ENCODE measurements at regions not wholly inside any gene's neighbourhood (a gene's known extent, or its start where the extent isn't known, plus 50 kb on each side); places are given as distances from the start of the nearest gene placed in this dataset.

DNA sequence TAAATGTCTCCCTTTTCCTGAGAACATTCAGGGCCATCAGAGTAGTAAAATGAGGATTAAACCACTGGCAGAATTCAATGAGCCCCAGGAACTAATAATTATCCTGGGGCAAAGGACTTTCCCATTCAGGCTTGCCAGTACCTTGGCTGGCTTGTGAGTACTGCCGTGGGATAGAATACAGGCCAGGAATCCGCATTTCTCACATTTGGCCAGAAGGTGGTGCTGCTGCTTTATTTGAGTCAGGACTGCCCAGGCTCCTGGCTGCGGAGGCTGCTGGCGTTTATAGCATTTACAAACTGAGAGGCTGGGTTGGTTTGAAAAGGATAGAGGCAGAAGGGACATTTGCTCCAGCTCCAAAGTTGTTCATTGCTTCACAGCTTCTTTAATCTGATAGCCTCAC, 91.4 kb downstream of the RTL9 start:
- Histone ChIP-seq H3K4me1 (no peaks in the 10 kb centered on the region), H3K4me3 (no peak overlapping the region), H3K36me3 (no peaks in the 10 kb centered on the region), H3K9me3 (no peaks in the 10 kb centered on the region), H3K27ac (no peak overlapping the region), H3K27me3 (peaks cover 0 to 52% (median 0%) of the 10 kb centered on the region in 7 donors)
- intact Hi-C loops (cut with DNase I), result loop anchor here in 8 of 10 donors (1.0 to 10.0 kb wide), 7 partner anchors 217 to 805 kb away; no protein-coding TSS in a partner anchor
- ATAC-seq (peak; percentile 79 to 92 (median 88)), DNase-seq (peak; percentile 28 to 58)
- 0% methylated on average over 4 of the region's 4 CpGs for WGBS, 2 donors
- TF ChIP-seq, protein P1, sequence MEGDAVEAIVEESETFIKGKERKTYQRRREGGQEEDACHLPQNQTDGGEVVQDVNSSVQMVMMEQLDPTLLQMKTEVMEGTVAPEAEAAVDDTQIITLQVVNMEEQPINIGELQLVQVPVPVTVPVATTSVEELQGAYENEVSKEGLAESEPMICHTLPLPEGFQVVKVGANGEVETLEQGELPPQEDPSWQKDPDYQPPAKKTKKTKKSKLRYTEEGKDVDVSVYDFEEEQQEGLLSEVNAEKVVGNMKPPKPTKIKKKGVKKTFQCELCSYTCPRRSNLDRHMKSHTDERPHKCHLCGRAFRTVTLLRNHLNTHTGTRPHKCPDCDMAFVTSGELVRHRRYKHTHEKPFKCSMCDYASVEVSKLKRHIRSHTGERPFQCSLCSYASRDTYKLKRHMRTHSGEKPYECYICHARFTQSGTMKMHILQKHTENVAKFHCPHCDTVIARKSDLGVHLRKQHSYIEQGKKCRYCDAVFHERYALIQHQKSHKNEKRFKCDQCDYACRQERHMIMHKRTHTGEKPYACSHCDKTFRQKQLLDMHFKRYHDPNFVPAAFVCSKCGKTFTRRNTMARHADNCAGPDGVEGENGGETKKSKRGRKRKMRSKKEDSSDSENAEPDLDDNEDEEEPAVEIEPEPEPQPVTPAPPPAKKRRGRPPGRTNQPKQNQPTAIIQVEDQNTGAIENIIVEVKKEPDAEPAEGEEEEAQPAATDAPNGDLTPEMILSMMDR (IDR thresholded peaks at IDR 0.05), result peak in 8 of 9 donors; percentile 41 to 78 (median 68)

DNA sequence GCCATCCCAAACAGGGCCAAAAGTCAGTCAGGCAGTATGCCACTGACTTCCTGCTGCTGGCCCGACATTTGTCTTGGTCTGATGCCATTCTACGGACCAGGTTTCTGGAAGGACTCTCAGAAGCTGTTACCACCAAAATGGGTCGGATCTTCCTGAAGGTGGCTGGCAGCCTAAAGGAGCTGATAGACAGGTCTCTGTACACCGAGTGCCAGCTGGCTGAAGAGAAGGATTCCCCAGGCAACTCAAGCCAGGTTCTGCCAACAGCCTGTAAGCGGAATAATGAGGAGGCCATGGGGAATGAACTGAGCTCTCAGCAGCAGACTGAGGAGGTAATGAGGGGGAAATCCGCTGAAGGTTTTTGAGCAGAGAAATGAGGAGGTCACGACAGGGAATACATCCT, 95.7 kb downstream of the RTL9 start:
- TF ChIP-seq, protein P1 (IDR thresholded peaks at IDR 0.05), result no peak
- Histone ChIP-seq H3K4me3 (no peak overlapping the region), H3K27me3 (peaks cover 0 to 48% (median 0%) of the 10 kb centered on the region in 7 donors), H3K9me3 (no peaks in the 10 kb centered on the region), H3K4me1 (no peaks in the 10 kb centered on the region), H3K36me3 (no peaks in the 10 kb centered on the region), H3K27ac (no peak overlapping the region)
- intact Hi-C loops (cut with DNase I), result loop anchor here in 6 of 10 donors (5.0 to 10.0 kb wide), 5 partner anchors 213 to 800 kb away; no protein-coding TSS in a partner anchor
- 71 to 78% methylated on average over 7 of the region's 7 CpGs for WGBS, 2 donors
- ATAC-seq (no peak), DNase-seq (no peak)

DNA sequence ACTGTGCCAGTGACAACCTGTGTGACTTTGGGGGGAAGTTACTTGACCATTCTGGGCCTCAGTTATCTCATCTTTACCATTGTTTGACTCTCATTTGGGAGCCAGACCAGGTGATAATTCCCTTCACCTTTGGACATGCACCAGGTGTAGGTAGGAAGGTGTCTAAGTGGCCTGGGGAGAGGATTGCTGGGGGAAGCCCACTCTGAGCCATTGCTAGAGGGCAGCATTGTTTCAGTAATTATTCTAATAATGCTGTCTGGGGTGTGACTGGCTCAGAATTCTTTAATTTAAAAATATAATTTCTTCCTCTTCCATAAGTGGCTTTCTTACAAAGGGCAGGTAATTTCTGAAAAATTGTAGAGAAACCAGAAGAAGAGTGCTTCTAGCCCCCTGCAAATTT, 104.3 kb downstream of the RTL9 start:
- DNase-seq (no peak), ATAC-seq (no peak)
- H3K4me3 ChIP-seq, result no peak overlapping the region
- H3K27me3 ChIP-seq, result peaks cover 0 to 23% (median 0%) of the 10 kb centered on the region in 7 donors
- no peak overlapping the region for H3K27ac ChIP-seq
- intact Hi-C loops (cut with DNase I), result loop anchor here in 1 of 10 donors (5.0 kb wide), 1 partner anchor 379 kb away; no protein-coding TSS in a partner anchor
- H3K36me3 ChIP-seq, result no peaks in the 10 kb centered on the region
- H3K4me1 ChIP-seq, result no peaks in the 10 kb centered on the region
- no peaks in the 10 kb centered on the region for H3K9me3 ChIP-seq
- TF ChIP-seq, protein P1 (IDR thresholded peaks at IDR 0.05), result no peak

DNA sequence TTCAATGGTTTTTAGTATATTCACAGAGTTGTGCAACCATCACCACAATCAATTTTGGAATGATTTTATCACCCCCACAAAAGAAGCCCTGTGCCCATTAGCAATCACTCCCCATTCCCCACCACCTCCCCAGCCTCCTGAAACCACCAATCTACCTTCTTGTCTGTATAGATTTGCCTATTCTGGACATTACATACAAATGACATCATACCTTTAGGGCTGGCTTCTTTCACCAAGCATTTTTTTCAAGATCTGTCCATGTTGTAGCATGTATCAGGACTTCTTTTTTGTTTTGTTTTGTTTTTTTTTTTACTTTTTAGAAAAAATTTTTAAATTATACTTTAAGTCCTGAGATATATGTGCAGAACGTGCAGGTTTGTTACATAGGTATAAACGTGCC, 108.1 kb downstream of the RTL9 start:
- H3K4me3 ChIP-seq, result no peak overlapping the region
- intact Hi-C loops (cut with DNase I), result no loop called here
- no peak overlapping the region for H3K27ac ChIP-seq
- TF ChIP-seq, protein P1 (IDR thresholded peaks at IDR 0.05), result no peak
- DNase-seq, result no peak
- WGBS, 2 donors, result 94% methylated on average over 2 of the region's 2 CpGs
- no peaks in the 10 kb centered on the region for H3K36me3 ChIP-seq
- H3K9me3 ChIP-seq, result no peaks in the 10 kb centered on the region
- no peaks in the 10 kb centered on the region for H3K4me1 ChIP-seq
- peaks cover 0 to 22% (median 0%) of the 10 kb centered on the region in 7 donors for H3K27me3 ChIP-seq
- no peak for ATAC-seq
